Stimulated activated CD4-positive, alpha-beta T cell treated with anti-CD3 and anti-CD28 coated beads, Interleukin-15, amount 100 ng/mL, for 48 hours (primary cell): ENCODE measurements at regions not wholly inside any gene's neighbourhood (a gene's known extent, or its start where the extent isn't known, plus 50 kb on each side); places are given as distances from the start of the nearest gene placed in this dataset.

ENCODE experiments used
- DNase-seq, 2 donors: peaks; one replicate each; pipeline ENCODE4 v3.0.0-alpha.2; 2020; ENCODE audit warnings: low read depth in 2 of 2

DNA sequence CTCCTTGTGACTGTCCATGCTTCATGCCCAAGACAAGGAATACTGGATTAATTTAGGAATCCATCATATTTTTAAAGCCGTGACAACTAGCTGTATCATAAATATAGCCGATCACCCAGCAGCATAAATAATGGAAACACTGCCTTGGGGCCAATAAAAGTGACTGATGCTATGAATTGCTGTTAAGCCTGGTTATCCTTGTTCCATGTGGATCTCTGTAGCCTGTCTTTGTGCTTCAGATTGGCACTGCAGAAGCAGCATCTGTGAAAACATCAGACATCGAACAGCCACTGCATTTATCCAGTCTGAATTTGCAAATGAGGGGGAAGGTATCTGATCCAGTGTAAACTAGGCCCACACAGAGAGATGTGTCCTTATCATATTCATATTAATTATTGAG, 1181.8 kb downstream of the SORCS1 start:
- DNase-seq, result no peak

DNA sequence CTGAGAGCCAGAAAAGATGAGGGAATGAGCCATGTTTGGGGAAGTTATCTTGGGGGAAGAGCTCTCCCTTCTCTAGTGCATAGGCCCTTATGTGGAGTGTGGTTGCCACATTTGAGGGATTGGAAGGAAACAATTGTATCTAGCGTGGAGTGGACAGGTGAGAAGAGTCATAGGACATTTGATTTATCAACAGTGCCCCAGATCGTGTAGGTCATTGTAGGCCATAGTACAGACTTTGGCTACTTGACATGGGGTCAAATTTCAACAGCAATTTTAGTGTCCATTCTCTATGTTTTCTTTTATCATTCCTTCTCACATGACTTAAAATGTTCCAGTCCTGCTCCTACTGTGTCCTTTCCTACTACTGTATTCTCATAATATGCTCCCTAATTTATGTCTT, 1182.8 kb downstream of the SORCS1 start:
- no peak for DNase-seq

DNA sequence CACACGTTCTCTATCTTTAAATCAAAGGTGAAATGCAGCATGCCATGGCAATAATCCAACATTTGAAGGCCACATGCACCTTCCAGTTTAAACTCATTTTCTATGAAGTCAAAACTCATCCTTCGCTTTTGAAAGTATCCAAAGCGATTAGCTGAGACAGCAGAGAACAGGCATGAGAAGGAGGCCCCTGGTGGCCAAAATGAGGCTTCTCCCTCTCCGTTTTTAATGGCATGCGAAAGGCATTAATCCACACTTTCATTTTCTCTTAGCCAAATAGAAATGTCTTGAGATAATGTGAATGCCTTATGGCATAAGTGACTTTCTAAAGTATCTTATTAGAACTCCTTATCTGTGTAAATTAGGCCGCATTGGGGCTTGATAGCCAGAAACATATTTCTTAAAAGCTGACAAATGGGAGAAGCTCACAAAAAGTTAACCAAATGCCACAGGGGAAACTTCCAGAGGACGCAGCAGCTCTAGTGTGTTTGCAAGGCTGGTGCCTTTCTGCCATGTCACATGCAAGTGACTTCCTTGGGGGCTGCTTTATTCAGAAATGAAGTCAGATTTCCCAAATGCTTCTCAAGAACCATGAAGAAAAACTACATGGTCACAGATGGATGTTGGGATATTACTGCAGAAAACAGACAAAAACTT, 1189.6 kb downstream of the SORCS1 start:
- DNase-seq, result no peak

DNA sequence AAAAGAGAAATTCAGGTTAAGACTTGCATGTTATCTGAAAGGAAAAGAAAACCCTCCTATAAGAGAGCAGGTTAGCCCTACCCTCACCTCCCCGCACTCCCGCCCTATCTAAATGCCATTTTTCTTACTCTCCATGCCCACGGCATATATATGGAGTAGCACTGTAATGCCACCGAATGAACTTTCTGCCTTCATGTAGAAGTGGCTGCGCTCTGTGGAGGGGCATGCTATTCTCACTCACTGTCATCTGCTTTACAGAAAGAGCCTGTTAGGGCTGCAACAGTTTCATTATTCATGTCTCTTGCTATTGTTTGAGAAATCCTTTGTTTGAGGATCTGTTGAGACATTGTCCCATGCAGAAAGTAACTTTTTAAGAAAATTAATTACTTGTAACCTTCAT, 1190.6 kb downstream of the SORCS1 start:
- no peak for DNase-seq

DNA sequence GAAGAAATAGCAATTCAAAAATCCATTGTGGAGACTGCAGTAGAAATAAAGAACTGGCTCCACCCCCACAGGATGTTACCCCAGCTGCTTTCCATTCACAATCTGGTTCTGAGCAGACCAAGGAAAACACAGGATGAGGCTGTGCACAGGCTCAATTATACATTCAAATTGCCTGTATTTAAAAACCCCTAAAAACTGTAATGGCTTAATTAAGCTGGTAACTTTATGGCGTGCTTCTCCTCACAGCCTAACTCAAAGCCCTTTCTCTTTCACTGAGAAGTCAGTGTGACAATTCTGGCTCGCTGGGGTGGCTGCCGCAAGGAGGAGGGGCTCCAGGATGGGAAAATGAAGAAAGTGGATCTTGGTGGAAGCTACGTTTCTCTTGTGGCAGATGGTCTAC, 1191.1 kb downstream of the SORCS1 start:
- DNase-seq, result no peak

DNA sequence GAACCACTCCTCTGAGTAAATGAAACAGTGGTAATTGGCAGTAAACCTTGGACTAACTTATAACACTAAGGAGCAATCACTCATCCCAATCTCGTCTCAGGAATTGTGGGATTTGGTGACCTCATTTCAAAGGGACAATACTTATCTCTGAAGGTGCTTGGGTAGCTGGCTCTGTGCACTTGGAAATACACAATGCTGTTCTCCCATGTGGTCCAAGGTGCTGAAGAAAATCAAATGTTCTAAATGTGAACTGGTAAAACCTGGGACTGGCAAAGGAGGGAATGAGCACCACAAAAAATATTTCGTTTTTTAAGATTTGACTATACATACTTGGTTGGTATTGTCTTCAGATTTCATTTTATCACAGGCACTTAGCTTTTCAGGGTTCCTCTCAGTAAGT, 1193.0 kb downstream of the SORCS1 start:
- DNase-seq, result no peak

DNA sequence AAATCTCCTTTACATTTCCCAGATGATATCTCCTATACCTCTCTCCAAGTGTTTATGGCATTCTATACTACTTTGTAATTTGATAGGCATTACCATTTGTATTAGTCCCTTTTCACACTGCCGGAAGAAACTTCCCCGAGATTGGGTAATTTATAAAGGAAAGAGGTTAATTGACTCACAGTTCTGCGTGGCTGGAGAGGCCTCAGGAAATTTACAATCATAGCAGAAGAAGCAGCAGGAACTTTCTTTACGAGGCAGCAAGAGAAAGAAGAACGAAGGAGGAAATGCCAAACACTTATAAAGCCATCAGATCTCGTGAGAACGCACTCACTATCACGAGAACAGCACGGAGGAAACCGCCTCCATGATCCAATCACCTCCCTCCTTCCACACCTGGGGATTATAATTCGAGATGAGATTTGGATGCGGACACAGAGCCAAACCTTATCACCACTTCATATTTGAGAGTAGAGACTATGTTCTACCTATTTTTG, 1194.6 kb downstream of the SORCS1 start:
- DNase-seq, result no peak

DNA sequence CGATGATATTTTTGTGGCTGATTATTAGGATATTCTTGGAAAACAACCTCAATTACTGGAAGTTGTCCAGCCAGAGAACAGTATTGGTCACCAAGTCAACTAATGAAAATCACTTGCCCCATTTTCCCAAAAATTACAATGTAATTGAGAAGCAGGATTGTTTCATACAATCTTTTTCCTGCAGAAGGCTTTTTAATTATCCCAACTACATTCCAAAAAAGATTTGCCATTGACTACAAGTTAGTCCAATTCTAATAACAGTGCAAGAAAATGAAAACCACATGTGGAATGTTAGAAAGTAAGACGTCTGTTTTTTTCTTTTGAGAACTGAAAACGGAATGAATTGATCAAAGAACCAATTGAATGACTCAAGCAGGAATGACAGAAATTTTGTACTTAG, 1195.8 kb downstream of the SORCS1 start:
- DNase-seq, result no peak

DNA sequence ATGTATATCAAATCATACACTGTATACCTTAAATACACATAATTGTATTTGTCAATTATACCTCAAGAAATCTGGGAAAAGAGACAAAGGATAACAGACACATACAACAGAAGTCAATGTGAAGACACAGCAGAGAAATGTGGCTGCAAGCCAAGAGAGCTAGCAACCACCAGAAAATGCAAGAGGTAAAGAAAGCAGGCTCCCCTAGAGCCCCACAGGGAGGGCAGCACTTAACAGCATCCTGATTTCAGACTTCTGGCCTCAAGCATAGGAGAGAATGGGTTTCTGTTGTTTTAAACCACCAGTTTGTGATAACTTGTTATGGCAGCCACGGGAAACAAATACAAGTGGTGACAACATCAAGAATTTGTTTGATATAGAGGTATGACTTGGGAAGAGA, 1197.2 kb downstream of the SORCS1 start:
- DNase-seq, result no peak

DNA sequence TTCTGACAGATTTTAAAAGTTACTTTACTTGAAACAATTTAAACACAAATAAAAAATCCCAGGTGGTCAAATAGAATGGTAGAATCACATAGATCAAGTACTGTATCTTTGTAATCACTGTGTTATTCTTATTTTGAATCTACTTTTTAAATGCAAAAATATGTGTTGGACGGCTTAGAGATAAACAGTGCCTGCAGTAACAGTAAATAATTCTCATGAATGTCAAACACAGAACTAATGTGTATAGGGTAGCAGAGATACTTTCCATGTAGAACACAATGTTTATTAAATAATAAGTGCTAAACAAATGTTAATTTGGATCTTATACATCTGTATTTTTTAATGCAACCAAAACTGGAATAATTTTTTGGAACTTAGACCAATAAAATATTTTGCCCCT, 1199.4 kb downstream of the SORCS1 start:
- no peak for DNase-seq

DNA sequence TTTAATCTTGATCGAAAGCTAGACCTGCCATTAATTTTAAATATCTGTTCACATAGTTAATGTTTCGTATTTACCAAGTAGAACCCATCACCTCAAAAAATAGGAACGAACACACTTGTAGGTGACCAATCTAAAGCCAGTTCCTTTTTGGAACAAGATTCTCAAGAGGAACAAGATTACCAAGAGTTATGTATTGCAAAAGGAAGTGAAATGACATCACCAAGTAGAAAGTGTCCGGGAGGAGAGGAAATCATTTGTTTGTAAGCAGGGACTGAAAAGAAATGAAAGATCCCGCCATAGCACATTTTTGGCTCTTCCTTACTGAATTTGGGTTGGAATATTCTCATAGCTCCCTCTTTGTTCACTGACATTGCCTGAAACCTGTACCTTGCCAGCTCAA, 1200.5 kb downstream of the SORCS1 start:
- DNase-seq, result no peak

DNA sequence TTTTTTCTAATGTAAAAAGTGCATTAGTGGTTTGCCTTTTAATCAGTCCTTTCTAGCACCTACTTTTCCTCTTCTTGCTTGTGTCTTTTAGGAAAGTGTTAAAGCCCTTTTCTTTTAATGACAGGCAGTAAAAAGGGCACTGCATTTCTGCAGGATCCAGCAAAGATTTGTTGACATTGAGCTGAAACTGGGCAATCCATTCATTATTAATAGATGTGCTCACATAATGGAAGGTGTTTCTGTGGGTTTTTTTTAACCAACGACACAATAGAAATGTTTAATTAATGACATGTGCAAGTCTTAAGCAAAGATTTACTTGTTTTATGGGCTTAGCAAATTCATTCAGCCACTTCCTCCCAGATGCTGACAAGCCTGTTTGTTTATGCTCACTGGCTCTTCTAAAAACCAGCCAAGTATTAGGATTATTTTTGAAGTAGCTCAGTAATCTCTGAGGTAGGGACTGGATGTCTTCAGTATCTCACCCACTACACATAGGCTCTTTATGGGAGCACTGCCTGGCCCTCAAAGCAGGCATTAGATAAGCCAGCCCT, 1201.1 kb downstream of the SORCS1 start:
- no peak for DNase-seq

DNA sequence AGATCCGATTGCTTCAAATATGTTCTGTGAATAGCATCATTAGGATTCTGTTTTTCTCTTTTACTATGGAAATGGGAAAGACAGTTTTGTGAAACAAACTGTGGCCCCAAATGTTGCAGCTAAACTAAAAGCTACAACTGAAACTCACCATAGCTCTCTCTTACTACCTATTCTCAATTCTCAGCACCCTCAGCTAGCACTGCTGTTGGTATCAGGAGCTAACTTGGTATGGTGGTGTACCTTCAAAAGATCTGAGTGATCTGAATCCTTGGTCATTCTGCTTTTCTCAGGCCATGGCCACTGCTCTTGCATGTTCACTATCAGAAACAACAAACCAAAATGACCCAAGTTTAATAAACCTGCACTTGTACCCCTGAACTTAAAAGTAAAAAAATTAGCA, 1208.0 kb downstream of the SORCS1 start:
- no peak for DNase-seq

DNA sequence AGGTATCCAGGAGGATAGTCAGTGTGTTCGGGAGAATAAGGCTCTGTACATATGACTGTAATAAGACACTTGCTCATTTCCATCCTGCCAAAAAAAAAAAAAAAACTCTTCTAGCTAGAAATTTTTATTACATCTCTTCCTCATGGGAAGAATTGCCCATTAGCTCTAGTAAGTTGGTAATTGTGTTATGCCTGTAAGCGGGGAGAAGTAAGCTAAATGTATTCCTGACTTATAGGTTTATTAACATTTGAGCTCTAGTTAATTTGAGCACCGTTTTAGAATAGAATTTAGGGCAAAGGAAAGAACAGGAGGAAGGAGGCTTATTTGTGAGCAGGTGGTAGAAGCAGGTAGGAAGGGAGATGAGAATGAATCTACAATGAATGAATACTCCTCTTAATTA, 1210.6 kb downstream of the SORCS1 start:
- DNase-seq, result no peak

DNA sequence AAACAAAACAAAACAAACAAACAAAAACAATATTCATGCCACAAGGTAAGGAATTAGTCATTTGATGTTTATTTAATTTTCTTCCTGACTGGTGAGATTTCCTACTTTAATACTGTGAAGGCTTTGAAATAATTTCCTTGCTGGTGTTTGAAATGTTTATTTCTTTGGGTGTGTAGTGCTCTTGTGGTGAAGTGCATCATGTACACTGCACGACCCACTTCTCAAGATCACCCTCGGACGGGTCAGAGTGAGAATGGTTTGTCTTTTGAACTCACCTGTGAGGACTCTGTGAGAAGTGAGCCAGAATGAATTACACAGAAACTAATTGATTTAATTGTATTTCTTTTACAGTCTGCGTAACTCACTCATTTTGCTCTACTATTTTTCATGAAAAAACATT, 1211.5 kb downstream of the SORCS1 start:
- no peak for DNase-seq

DNA sequence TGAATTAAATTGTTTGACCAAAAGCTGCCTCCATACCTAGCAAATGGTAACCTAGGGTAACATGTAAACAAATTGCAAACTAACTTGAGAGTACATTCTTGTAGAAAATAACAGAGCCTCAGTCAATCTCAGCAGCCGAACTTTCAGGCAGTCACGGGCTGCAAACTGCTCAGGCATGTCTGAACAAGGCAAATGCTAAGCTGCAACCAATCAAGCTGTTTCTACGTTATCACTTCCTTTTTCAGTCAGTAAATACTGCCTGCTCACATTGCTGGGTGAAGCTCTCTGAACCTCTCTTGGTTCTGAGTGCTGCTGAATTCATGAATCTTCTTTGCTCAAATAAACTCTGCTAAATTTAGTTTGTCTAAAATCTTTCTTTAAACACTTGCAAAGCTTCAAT, 1212.4 kb downstream of the SORCS1 start:
- DNase-seq, result no peak

DNA sequence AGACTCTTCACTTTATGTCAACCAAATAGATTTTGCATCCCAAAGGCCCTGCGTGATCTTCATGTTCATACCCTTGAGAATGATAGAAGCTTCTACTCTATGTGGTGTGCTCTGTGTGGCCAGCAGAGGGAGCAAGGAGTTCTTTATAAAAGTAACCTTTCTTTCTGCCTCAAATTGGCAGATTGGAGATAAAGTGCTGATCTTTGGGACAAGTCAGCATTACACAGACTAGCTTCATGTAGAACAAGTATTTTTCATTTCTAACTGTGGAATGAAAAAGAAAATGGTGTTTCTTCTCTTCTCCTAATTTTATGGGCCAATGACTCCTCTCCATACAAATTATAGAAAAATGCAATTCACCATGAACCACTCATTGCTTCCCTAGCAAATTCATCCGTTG, 1214.1 kb downstream of the SORCS1 start:
- peak in 1 of 2 donors; percentile 4 for DNase-seq

DNA sequence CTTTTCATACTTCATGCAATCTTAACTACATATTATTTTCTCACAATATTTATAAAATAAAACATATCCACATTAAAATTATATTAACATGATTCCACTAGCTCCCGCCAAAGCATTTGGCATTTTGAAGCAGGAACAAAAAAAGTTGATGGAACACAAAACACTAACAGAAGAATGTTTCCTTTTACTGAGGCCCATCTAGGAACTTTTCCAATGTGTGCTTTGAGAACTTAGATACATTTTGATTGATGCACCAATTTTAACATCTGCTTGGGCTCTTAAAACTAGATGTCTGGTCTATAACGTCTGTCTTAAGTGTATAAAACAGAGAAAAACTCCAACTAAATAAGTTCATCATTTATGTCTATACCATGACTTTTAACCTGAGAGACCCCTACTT, 1214.8 kb downstream of the SORCS1 start:
- DNase-seq, result no peak

DNA sequence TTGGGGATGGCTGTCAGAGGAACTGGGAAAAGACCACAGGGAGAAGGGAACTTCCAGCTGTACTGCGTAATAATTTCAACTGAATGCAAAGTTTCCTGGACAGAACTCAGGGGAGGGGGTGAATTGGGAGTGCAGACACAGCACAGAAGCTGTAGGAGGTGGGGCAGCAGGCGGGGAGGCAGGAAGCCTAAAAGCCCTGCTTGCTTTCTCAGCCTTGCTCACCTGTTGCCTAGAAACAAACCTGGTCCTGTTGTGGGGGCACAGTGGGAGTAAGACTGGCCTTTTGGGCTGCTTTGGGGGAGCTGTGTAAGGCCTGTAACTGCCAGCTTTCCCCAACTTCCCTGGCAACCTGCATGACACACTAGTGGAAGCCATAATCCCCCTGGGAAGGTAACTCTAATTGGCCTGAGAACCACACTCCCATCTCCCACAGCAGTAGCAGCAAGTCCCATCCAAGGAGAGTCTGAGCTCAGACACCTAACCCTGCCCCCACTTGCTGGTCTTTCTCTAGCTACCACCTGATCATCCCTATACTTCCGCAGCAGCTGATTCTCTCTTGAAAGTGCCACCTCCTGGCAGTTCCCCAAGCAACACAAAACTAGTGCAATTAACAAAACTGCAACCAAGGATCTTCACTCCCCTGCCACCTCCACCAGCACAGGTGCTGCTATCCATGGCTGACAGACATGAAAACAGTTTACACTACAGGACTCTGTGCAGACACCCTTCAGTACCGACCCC, 1239.3 kb downstream of the SORCS1 start:
- no peak for DNase-seq

DNA sequence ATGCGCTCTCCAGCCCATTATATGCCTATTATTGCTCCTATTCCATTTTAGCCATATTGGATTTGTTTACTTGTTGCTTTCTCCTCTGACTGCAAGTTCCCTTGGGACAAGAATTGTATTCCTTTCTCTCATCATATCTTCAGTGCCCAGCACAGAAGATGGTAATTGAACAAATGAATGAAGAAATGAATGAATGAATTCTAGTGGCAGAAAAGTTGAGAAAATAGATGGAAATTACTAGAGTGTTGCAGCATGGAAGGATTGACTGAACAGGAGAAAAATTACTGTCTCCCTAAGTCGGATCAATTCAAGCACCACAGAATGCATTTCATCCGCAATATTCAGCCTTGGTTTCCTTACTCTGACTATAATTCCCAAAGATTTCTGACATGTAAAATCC, 1243.2 kb downstream of the SORCS1 start:
- no peak for DNase-seq

DNA sequence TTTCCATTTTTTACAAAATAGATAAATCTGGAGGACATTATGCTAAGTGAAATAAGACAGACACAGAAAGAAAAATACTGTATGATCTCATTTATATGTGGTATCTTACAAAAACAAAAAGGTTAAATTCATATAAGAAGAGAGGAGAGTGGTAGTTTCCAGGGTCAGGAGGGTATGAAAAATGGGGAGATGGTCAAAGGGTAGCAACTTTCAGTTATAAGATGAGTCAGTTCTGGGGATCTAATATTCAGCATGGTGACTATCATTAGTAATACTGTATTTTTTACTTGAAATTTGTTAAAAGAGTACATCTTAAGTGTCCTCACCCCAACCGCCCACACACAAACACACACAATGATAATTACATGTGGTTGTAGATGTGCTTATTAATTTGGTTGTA, 1250.1 kb downstream of the SORCS1 start:
- no peak for DNase-seq

DNA sequence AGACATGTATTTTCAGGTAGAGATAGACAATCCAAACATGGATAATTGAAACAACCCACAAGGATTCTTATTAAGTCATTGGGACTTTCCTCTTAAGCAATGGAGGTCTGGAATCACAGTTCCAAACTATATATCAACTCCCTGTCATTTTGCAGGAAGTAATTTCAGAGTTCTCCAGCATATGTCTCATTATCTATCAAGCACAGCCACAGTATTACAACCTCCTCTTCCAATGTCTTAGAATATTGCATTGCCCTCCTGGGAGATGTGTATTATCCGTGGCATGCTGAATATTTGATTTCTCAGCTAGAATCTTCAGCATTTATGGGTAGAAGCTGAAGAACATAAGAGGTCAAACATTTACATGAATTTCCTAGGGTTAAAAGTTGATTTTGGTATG, 1255.8 kb downstream of the SORCS1 start:
- DNase-seq, result no peak

DNA sequence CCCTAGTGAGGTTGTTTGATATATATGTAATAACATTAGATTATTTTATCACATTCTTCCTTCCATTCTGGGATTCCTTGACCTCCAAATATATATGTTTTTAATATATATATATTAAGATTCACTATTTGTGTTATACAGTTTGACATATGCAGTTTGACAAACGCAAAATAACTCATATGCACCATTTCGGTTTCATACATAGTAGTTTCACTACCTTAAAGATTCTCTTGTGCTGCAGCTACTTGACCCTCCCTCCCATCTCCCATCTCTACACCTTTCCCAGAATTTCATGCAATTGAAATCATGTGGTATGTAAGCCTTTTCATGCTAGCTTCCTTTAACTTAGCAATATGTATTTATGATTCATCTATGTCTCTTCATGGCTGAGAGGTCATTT, 1244.4 kb downstream of the SORCS3 start:
- DNase-seq, result no peak
